HG03280 (cell line): ENCODE measurements at regions not wholly inside any gene's neighbourhood (a gene's known extent, or its start where the extent isn't known, plus 50 kb on each side); places are given as distances from the start of the nearest gene placed in this dataset.

ENCODE experiments used
- ATAC-seq: cut with Tn5 transposase; IDR thresholded peaks from one replicate; pipeline ENCODE4 v1.9.1; 2021; ENCODE audit warnings: mild to moderate bottlenecking, moderate library complexity; ENCODE audit not compliant: unreplicated experiment

- ATAC-seq: no peak
Observed at GRCh38 chrX:39381422-39381821, 580.2 kb downstream of the MID1IP1 start.

- ATAC-seq: no peak
Observed at GRCh38 chrX:39384996-39385395, 583.7 kb downstream of the MID1IP1 start.

DNA sequence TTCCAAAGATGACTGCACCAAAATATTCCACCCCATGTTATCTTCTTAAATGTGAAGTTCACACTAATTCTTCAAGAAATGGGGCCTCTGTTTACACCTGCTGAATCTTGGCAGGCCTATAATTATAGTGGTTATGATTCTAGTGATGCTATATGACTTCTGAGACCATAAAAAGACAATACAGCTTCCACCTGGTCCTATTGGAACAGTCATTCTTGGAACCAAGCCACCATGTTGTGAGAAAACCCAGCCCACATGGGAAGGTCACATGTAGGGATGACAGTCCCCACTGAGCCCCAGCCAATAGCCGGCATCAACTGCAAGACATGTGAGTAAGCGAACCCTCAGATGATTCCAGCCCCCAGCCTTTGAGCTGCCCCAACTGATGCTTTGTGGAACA, 587.5 kb downstream of the MID1IP1 start:
- ATAC-seq: no peak

GRCh38 chrX:39396358-39396995, 595.2 kb downstream of the MID1IP1 start:
- ATAC-seq: no peak

- no peak for ATAC-seq
Observed at GRCh38 chrX:39397561-39398199, 596.4 kb downstream of the MID1IP1 start.

GRCh38 chrX:39398215-39398962, 597.1 kb downstream of the MID1IP1 start:
- no peak for ATAC-seq

DNA sequence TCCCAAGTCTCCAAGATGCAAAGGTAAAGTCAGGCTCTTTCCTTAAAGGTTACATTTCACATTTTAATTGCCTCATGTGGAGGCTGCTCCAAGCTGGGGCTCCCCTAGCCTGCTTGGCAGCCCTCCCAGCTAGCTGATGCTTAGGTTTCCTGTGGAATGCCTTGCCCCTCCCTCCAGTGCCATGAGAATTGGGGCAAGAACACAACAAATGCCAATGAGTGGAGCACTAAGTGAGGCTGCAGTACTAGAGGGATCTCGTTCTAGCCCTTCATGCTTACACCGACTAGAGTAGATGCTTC, 597.7 kb downstream of the MID1IP1 start:
- ATAC-seq: no peak

GRCh38 chrX:39399387-39399786, 598.1 kb downstream of the MID1IP1 start:
- no peak for ATAC-seq

- ATAC-seq: no peak
Observed at GRCh38 chrX:39401483-39402110, 600.3 kb downstream of the MID1IP1 start.

GRCh38 chrX:39402158-39402557, 600.9 kb downstream of the MID1IP1 start:
- no peak for ATAC-seq

- ATAC-seq: no peak
Observed at GRCh38 chrX:39406799-39407198, 605.5 kb downstream of the MID1IP1 start.

- no peak for ATAC-seq
Observed at GRCh38 chrX:39409246-39409917, 608.1 kb downstream of the MID1IP1 start.

- ATAC-seq: no peak
Observed at GRCh38 chrX:39414290-39414854, 613.1 kb downstream of the MID1IP1 start.

DNA sequence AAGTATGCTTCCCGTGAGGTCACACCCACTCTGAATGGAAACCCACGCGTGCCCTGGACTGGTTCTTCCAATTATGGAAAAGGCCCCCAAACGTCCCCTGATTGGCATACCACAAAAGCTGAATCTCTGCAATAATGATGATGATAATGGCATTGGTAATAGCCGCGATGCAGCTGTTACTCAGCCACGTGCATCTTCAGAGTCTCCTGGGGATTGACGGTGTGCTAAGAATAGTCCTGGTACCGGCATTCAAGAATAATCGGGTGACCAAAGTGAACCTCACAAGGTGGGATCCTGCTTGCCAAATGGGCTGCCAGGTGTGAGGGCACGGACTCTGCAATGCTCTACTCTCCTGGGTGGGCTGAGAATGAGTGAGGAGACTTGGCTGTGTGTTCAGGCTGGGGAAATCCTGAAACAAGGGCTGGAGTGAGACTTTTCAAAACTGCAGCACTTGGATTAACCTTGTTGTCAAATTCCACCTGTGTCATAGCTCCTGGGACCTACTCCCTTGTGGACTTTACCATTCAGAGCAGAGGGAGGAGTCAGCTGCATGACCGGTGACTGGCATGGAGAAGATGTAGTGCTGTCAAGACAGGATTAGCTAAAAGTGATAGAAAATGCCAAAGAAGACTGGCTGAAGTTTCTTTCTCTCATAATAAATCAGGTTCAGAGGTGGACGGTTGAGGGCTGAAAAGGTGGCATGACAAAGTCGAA, 615.4 kb downstream of the MID1IP1 start:
- ATAC-seq: no peak

- no peak for ATAC-seq
Observed at GRCh38 chrX:39418254-39418704, 617.0 kb downstream of the MID1IP1 start.

DNA sequence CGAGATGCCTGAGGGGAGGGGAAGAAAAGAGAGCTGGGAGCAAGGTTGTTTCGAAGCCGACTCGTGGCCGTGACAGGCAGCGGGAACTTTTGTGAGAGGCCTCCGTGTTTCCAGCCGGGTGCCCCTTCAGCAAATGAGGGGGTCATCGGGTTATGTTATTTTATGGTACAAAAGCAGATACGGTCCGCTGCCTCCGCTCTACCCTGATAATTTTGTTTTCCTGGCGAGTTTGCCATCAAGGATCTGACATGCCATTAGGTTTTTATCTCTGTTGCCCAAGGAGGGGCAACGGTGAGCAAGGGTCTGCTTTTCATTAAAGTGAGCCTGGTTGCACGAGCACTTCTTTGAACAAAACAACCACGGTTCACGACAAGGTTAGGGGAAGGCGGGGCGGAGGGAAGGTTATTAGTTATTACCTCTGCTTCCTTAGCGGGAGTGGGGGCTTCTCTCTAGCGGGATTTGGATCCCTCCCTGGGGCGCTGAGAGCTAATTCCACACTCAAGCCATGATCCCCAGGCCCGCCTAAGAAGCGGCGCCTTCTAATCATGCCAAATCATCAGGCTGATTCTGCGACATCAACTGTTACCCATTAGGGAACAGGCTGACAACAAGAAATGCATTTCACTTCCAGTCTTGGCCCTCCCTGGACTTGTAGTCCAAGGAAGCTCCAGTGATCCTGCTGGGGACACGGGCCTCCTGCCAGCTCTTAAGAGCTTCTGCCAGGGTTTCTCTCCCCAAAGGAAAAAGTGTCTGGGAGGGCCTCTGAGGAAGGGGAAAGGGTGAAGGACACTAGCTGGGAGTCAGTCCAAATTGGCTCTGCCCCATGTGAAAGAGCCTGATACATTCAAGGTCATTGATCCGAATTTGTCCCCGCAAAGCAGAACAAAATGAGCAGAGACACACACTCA, 617.7 kb downstream of the MID1IP1 start:
- ATAC-seq: no peak

- ATAC-seq: no peak
Observed at GRCh38 chrX:39421006-39421405, 619.7 kb downstream of the MID1IP1 start.

GRCh38 chrX:39425124-39425806, 624.0 kb downstream of the MID1IP1 start:
- no peak for ATAC-seq

GRCh38 chrX:39426101-39426500, 624.8 kb downstream of the MID1IP1 start:
- ATAC-seq: no peak
